GM12864 (cell line): ENCODE measurements at regions not wholly inside any gene's neighbourhood (a gene's known extent, or its start where the extent isn't known, plus 50 kb on each side); places are given as distances from the start of the nearest gene placed in this dataset.
A peak's percentile ranks its signal among the peaks of the same experiment; 100 is the strongest.

Experiments
- DNase-seq: peaks from one replicate; pipeline ENCODE4 v3.0.0-alpha.2; 2011; ENCODE audit warnings: low read depth
- H3K4me3 ChIP-seq: 2 replicates; pipeline ENCODE4 v1.5.1; 2011; ENCODE audit warnings: mild to moderate bottlenecking, low read depth, low read length, control low read depth
- TF ChIP-seq, protein P1 (sequence below): IDR thresholded peaks from 2 replicates; pipeline ENCODE4 v1.5.1; 2011; ENCODE audit warnings: low read depth, mild to moderate bottlenecking, moderate library complexity, low read length, control low read depth, inconsistent platforms; ENCODE audit errors: missing control alignments

DNA sequence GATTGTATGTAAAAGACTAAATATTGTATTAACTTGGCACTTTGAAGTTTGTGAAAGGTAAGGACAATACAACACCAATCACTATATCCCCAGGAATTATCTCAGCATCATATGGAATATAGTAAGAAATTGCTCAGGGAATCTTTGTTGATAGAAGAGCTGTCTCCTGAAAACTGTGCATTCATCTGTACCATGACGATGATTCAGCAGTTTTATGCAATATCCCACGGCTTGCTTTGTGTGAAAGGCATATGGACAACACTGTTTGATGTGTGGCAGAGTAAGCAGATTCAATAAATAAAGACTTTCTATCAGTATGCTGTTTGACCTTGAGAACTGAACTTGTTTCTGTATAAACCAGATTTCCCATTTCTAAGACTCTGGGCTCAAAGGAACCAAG, 147.5 kb upstream of the PLN start:
- TF ChIP-seq, protein P1, sequence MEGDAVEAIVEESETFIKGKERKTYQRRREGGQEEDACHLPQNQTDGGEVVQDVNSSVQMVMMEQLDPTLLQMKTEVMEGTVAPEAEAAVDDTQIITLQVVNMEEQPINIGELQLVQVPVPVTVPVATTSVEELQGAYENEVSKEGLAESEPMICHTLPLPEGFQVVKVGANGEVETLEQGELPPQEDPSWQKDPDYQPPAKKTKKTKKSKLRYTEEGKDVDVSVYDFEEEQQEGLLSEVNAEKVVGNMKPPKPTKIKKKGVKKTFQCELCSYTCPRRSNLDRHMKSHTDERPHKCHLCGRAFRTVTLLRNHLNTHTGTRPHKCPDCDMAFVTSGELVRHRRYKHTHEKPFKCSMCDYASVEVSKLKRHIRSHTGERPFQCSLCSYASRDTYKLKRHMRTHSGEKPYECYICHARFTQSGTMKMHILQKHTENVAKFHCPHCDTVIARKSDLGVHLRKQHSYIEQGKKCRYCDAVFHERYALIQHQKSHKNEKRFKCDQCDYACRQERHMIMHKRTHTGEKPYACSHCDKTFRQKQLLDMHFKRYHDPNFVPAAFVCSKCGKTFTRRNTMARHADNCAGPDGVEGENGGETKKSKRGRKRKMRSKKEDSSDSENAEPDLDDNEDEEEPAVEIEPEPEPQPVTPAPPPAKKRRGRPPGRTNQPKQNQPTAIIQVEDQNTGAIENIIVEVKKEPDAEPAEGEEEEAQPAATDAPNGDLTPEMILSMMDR, result no peak
- DNase-seq, result no peak
- H3K4me3 ChIP-seq, result no peak overlapping the region

DNA sequence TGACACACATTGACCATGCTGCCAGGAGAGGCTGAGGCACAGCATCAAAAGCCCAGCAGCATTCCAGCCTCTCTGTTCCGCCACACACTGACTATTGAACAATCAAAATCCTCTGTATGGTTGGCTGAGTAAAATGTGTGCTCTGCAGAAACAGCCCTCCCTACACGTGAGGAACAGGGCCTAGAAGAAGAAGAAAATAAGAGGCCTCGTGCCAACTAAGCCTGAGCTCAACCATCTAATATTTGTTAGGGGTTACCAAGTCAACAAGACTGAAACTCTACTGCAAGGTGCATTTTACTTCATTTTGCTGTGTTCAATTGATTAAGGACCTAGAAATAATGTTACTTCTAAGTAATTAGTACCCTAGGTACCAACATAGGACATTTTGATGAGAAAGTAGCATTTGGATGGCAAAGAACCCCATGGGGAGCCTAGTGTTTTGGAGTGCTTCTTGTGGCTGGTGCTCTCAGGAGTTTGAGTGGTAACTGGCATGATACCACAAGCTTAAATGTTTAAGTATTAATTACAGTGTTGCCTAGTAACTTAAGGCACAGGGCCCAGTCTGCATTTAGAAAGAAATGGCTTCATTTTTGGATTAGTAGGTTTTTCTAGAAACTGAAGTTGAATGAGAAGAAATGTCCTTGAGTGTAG, 146.6 kb upstream of the PLN start:
- TF ChIP-seq, protein P1, result no peak
- H3K4me3 ChIP-seq, result no peak overlapping the region
- DNase-seq, result no peak

GRCh38 chr6:118403036-118403435, 145.1 kb upstream of the PLN start:
- no peak overlapping the region for H3K4me3 ChIP-seq
- TF ChIP-seq, protein P1, result no peak
- no peak for DNase-seq

DNA sequence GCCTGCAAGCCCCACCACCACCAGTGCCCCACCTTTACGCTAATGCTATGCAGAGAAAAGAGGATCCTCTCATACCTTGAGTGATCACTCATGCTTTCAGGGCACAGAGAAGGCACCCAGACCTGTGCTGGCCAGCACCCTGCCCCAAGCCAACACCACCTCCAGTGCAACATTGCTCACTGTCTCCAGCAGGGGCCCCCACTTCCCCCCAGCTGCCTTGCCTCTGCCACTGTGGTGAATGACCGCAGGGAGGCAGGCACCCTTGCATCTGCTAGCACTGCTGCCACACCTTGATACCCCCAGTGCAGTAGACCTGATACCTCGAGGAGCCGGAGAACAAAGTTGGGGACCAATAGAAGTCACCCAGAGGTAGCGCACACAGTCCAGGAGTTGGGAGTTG, 139.2 kb upstream of the PLN start:
- H3K4me3 ChIP-seq, result no peak overlapping the region
- TF ChIP-seq, protein P1, result peak; percentile 7
- no peak for DNase-seq

- no peak for DNase-seq
- no peak overlapping the region for H3K4me3 ChIP-seq
- TF ChIP-seq, protein P1, result no peak
Measured at GRCh38 chr6:118410001-118410400, 138.1 kb upstream of the PLN start.
